ENCODE measurements at regions not wholly inside any gene's neighbourhood (a gene's known extent, or its start where the extent isn't known, plus 50 kb on each side); places are given as distances from the start of the nearest gene placed in this dataset.

- TF ChIP-seq, protein P1, sequence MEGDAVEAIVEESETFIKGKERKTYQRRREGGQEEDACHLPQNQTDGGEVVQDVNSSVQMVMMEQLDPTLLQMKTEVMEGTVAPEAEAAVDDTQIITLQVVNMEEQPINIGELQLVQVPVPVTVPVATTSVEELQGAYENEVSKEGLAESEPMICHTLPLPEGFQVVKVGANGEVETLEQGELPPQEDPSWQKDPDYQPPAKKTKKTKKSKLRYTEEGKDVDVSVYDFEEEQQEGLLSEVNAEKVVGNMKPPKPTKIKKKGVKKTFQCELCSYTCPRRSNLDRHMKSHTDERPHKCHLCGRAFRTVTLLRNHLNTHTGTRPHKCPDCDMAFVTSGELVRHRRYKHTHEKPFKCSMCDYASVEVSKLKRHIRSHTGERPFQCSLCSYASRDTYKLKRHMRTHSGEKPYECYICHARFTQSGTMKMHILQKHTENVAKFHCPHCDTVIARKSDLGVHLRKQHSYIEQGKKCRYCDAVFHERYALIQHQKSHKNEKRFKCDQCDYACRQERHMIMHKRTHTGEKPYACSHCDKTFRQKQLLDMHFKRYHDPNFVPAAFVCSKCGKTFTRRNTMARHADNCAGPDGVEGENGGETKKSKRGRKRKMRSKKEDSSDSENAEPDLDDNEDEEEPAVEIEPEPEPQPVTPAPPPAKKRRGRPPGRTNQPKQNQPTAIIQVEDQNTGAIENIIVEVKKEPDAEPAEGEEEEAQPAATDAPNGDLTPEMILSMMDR (IDR thresholded peaks at IDR 0.05; ENCODE audit: poor library complexity), result no peak
- TF ChIP-seq EZH2phosphoT487 (IDR thresholded peaks at IDR 0.05; ENCODE audit: low read depth, severe bottlenecking, unreplicated experiment), result no peak
- no peak for TF ChIP-seq EZH2 (IDR thresholded peaks at IDR 0.05; ENCODE audit: borderline replicate concordance)
Observed at GRCh38 chr6:6538261-6538660, 50.3 kb upstream of the LY86 start.

Measured in hepatocyte (in vitro differentiated cells).